Stimulated activated naive B cell treated with anti-CD40 and anti-IgM and Interleukin-4, amounts not matched to agents 10 μg/mL and 1 μg/mL and 100 μg/mL, for 72 hours (primary cell): ENCODE measurements at regions not wholly inside any gene's neighbourhood (a gene's known extent, or its start where the extent isn't known, plus 50 kb on each side); places are given as distances from the start of the nearest gene placed in this dataset.

Source experiments
- ATAC-seq, 2 donors: fragments of 150-1000 bp; cut with Tn5 transposase; replicated peaks; 2 replicates each; pipeline ENCODE4 v1.10.0; 2021; ENCODE audit warnings: moderate library complexity in 1 of 2
- DNase-seq: peaks from one replicate; pipeline ENCODE4 v3.0.0; 2021
- H3K27ac Mint-ChIP-seq: one replicate; pipeline ENCODE4 v1.8.0; 2022; ENCODE audit warnings: mild to moderate bottlenecking, mixed read lengths
- H3K27me3 Mint-ChIP-seq, 2 donors: one replicate each; pipeline ENCODE4 v1.8.0; 2022; ENCODE audit warnings: mixed read lengths in 2 of 2
- H3K36me3 Mint-ChIP-seq, 2 donors: one replicate each; pipeline ENCODE4 v1.8.0; 2022; ENCODE audit warnings: mixed read lengths in 2 of 2, mild to moderate bottlenecking in 1 of 2
- H3K4me1 Mint-ChIP-seq, 2 donors: one replicate each; pipeline ENCODE4 v1.8.0; 2022; ENCODE audit warnings: mixed read lengths in 2 of 2, mild to moderate bottlenecking in 1 of 2
- H3K4me3 Mint-ChIP-seq, 2 donors: one replicate each; pipeline ENCODE4 v1.8.0; 2022; ENCODE audit warnings: mild to moderate bottlenecking in 2 of 2, mixed read lengths in 2 of 2, moderate library complexity in 1 of 2
- H3K9me3 Mint-ChIP-seq, 2 donors: one replicate each; pipeline ENCODE4 v1.8.0; 2022; ENCODE audit warnings: mixed read lengths in 2 of 2, mild to moderate bottlenecking in 1 of 2

GRCh38 chr5:153437251-153437650 is 53.2 kb upstream of the GRIA1 start:
- H3K4me1 Mint-ChIP-seq = no peaks in the 10 kb centered on the region
- H3K4me3 Mint-ChIP-seq = no peak overlapping the region

GRCh38 chr5:153439130-153439529 is 51.3 kb upstream of the GRIA1 start:
- H3K36me3 Mint-ChIP-seq = no peaks in the 10 kb centered on the region
- H3K4me3 Mint-ChIP-seq = no peak overlapping the region
- no peak overlapping the region for H3K27ac Mint-ChIP-seq
- no peaks in the 10 kb centered on the region for H3K4me1 Mint-ChIP-seq
- H3K9me3 Mint-ChIP-seq = peaks cover 0 to 3% of the 10 kb centered on the region in 2 donors
- no peaks in the 10 kb centered on the region for H3K27me3 Mint-ChIP-seq
- DNase-seq (no peak), ATAC-seq (no peak)

More at GRCh38 chr5:153437251-153437650, 53.2 kb upstream of the GRIA1 start:
- DNase-seq (no peak), ATAC-seq (no peak)
- no peaks in the 10 kb centered on the region for H3K9me3 Mint-ChIP-seq
- no peaks in the 10 kb centered on the region for H3K36me3 Mint-ChIP-seq
- H3K27ac Mint-ChIP-seq = no peak overlapping the region
- H3K27me3 Mint-ChIP-seq = no peaks in the 10 kb centered on the region
